ENCODE measurements at regions not wholly inside any gene's neighbourhood (a gene's known extent, or its start where the extent isn't known, plus 50 kb on each side); places are given as distances from the start of the nearest gene placed in this dataset.

DNA sequence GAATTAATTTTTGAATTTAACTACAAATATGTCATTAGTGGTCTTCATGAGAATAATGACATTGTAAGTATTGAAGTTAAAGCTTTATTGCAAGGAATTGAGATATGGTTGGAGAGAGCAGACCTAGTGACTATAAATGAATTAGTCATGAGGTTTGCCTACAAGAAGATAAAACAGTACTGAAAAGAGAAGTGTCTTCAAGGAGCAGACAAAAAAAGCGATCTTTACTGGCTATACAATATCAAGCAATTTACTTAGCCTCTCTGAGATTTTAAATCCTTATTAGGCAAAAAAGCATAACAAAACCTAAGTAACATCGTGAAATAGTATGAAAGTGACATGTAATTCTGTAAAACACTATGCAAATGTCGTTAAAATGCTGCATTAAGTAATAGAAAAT lies 435.1 kb upstream of the PCDH20 start:
- no peak for FAIRE-seq
- no peaks in the 10 kb centered on the region for H3K36me3 ChIP-seq (ENCODE audit: control insufficient read depth, insufficient read depth, low read length)

DNA sequence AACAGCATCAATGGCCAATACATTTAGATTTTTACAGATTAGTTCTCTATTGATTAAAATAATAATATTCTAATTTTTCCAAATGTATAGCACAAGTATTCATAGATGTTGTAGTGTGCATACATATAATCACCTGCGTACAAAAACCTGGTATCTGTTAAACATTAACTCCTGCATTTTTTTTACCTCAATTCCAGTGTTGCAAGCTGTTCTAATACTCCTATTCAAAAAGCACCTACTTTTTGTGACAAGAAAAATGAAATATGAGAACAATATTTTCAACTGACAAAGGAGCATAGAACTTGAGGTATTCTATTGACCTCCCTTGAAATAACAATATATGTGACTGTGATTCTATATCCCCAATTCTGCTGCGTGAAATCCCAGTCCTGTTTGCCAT lies 422.9 kb upstream of the PCDH20 start:
- Histone ChIP-seq H3K36me3 (ENCODE audit: control insufficient read depth, insufficient read depth, low read length) (no peaks in the 10 kb centered on the region), H3K4me3 (ENCODE audit: low read depth, low read length) (no peak overlapping the region), H3K27me3 (ENCODE audit: control insufficient read depth, insufficient read depth, low read length) (no peaks in the 10 kb centered on the region)
- TF ChIP-seq, protein P1, sequence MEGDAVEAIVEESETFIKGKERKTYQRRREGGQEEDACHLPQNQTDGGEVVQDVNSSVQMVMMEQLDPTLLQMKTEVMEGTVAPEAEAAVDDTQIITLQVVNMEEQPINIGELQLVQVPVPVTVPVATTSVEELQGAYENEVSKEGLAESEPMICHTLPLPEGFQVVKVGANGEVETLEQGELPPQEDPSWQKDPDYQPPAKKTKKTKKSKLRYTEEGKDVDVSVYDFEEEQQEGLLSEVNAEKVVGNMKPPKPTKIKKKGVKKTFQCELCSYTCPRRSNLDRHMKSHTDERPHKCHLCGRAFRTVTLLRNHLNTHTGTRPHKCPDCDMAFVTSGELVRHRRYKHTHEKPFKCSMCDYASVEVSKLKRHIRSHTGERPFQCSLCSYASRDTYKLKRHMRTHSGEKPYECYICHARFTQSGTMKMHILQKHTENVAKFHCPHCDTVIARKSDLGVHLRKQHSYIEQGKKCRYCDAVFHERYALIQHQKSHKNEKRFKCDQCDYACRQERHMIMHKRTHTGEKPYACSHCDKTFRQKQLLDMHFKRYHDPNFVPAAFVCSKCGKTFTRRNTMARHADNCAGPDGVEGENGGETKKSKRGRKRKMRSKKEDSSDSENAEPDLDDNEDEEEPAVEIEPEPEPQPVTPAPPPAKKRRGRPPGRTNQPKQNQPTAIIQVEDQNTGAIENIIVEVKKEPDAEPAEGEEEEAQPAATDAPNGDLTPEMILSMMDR (IDR thresholded peaks at IDR 0.05; ENCODE audit: insufficient read depth, low read length, severe bottlenecking), result no peak
- no peak for DNase-seq (ENCODE audit: low read depth)
- no peak for FAIRE-seq

More for the DNA sequence above, 435.1 kb upstream of the PCDH20 start:
- no peak for DNase-seq (ENCODE audit: low read depth)
- Histone ChIP-seq H3K27me3 (ENCODE audit: control insufficient read depth, insufficient read depth, low read length) (no peaks in the 10 kb centered on the region), H3K4me3 (ENCODE audit: low read depth, low read length) (no peak overlapping the region)
- TF ChIP-seq, protein P1 (IDR thresholded peaks at IDR 0.05; ENCODE audit: insufficient read depth, low read length, severe bottlenecking), result no peak

DNA sequence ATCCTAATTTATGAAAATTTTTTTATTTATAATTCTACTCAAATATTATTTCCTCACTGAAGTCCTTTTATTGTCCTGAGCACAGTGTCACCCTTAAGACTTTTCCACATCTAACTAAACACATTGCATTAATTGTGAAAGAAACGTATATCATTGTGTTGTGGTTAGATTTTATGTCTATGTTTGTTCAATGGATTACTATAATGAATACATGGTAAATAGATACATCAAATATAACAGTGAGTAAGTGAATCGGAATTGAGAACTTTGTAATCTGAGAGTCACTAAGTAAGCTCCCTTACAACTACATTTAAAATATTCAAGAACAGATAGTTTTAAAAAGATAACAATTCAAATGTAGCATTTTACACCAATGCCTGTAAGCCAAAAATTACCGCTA lies 417.6 kb upstream of the PCDH20 start:
- no peak overlapping the region for H3K4me3 ChIP-seq (ENCODE audit: low read depth, low read length)
- H3K36me3 ChIP-seq (ENCODE audit: control insufficient read depth, insufficient read depth, low read length), result no peaks in the 10 kb centered on the region
- DNase-seq (ENCODE audit: low read depth) (peak; percentile 55), FAIRE-seq (no peak)
- H3K27me3 ChIP-seq (ENCODE audit: control insufficient read depth, insufficient read depth, low read length), result no peaks in the 10 kb centered on the region
- TF ChIP-seq, protein P1 (IDR thresholded peaks at IDR 0.05; ENCODE audit: insufficient read depth, low read length, severe bottlenecking), result no peak

DNA sequence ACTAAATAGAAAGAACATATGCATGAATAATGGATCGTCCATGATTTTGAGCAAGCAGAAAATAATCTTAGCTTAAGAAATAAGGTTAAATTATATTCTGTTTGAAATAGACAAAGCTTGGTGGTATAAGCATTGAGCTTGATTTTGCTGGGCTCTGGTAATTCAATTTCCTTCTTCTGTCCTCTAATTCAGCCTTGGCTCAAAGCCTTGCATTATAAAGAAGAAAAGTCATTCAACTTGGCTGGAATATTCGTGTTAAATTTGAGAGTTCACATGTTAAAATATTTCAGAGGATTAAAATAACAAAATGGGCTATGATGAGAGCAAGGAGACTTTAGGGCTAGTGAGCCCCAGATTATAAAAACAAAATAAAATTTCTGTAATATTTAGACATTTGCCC lies 415.4 kb upstream of the PCDH20 start:
- TF ChIP-seq, protein P1 (IDR thresholded peaks at IDR 0.05; ENCODE audit: insufficient read depth, low read length, severe bottlenecking), result no peak
- no peaks in the 10 kb centered on the region for H3K36me3 ChIP-seq (ENCODE audit: control insufficient read depth, insufficient read depth, low read length)
- DNase-seq (ENCODE audit: low read depth) (no peak), FAIRE-seq (no peak)
- H3K27me3 ChIP-seq (ENCODE audit: control insufficient read depth, insufficient read depth, low read length), result no peaks in the 10 kb centered on the region
- H3K4me3 ChIP-seq (ENCODE audit: low read depth, low read length), result no peak overlapping the region

DNA sequence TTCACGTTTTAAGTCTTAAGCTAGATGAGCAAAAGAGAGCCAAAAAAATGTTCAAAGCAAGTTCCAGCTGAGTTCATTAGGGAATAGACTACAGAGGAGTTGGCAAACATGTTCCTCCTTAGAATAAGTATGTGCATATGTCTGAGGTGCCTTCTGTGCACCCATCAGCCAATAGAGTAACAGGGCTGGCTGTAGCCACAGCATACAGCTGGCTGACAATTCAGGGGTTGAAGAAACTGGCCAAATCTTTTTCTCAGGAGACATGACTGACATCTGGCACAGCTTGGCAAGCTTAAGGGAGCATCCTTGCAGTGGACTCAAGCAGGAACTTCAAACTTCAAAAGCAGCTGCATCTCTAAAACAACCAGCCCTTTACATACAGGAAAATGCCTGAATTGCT lies 414.8 kb upstream of the PCDH20 start:
- FAIRE-seq (no peak), DNase-seq (ENCODE audit: low read depth) (no peak)
- TF ChIP-seq, protein P1 (IDR thresholded peaks at IDR 0.05; ENCODE audit: insufficient read depth, low read length, severe bottlenecking), result no peak
- Histone ChIP-seq H3K27me3 (ENCODE audit: control insufficient read depth, insufficient read depth, low read length) (no peaks in the 10 kb centered on the region), H3K36me3 (ENCODE audit: control insufficient read depth, insufficient read depth, low read length) (no peaks in the 10 kb centered on the region), H3K4me3 (ENCODE audit: low read depth, low read length) (no peak overlapping the region)

DNA sequence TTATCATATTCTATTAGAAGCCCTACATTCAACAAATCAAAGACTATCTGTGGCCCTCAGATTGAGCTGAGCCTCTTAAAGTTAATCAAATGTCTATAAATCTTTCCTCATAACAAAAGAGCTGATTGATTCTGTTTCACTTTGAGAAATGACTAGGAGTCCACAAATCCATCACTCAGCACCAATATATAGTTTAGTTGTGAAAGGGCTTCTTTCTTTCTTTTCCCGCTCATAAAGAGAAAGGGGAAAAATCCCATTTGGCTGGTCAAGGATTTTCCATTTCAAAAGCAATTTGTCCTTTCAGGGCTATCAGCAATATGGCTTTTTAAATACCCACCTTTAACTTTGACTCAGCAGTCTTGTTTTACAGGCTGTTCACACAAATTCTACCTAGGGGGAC lies 408.5 kb upstream of the PCDH20 start:
- Histone ChIP-seq H3K27me3 (ENCODE audit: control insufficient read depth, insufficient read depth, low read length) (no peaks in the 10 kb centered on the region), H3K36me3 (ENCODE audit: control insufficient read depth, insufficient read depth, low read length) (no peaks in the 10 kb centered on the region), H3K4me3 (ENCODE audit: low read depth, low read length) (no peak overlapping the region)
- DNase-seq (ENCODE audit: low read depth) (no peak), FAIRE-seq (no peak)
- TF ChIP-seq, protein P1 (IDR thresholded peaks at IDR 0.05; ENCODE audit: insufficient read depth, low read length, severe bottlenecking), result no peak
